ENCODE measurements at regions not wholly inside any gene's neighbourhood (a gene's known extent, or its start where the extent isn't known, plus 50 kb on each side); places are given as distances from the start of the nearest gene placed in this dataset.

DNA sequence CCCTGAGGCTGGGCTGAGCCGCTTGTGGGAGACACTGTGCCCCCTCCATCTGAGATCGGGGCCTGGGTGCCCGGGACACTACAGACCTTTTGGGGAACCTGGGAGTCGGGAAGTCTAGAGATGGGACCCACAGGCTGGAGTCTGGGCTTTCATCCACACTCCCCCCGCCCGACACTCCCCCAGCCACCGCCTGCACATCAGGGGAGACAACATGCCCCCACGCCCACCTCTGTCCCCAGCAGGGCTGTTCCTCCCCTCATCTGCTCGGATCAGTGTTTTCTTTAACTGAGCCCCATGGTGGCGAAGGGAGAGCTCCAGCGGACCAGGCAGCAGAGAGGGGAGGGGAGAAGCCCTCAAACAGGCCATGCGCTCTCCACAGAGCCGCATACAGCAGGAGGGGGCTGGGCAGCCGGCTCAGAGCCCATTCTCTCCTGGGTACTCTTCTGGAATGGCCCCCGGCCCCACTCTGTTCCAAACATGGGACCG lies 174.7 kb downstream of the IGLL1 start:
- DNase-seq, result no peak

GRCh38 chr22:23404689-23405365 lies 175.3 kb downstream of the IGLL1 start:
- no peak for DNase-seq

DNA sequence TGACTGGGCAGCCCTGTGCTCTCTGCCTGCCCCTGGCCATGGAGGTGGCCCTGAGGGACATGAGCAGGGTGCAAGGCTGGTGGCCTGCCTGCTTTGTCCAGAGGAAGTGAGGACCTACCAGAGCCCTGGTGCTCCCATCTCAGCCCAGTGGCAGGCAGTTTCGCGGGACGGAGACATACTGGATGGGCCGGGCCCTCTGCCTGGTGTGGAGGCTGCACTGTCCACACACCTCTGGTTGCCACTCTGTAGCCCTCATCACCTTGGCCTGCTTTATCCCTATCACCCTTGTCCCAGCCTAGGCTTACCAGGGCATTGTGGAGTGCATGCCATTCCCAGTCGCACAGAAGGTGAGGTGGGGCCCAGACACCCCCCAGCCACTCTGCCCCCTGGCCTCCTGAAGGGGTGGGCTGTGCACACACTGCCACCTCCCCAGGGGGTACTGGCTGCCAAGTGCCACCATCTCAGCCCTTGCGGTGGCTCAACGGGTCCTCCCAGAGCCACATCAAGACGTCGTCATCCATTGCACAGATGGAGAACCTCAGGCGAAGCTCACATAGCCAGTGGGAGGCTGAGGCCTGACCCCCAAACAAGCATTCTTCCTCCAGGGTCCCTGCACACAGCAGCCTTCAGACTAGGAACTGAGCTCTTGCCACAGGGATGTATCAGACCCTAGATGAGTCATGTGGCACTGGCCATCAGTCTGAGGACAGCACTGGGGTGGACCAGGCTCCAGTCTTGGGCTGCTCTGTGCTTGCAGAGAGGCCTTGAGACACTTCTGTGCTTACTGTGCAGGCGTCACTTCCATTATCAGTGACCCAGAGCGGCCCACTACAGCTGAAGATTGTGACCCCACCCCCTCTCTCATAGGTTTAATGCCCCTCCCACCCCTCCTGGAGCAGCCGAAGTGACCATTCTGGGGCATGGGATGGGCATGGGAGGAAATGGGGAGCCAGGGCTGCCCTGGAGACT lies 176.1 kb downstream of the IGLL1 start:
- DNase-seq, result no peak

- no peak for DNase-seq
These were observed 176.9 kb downstream of the IGLL1 start for GRCh38 chr22:23403152-23403719.

DNA sequence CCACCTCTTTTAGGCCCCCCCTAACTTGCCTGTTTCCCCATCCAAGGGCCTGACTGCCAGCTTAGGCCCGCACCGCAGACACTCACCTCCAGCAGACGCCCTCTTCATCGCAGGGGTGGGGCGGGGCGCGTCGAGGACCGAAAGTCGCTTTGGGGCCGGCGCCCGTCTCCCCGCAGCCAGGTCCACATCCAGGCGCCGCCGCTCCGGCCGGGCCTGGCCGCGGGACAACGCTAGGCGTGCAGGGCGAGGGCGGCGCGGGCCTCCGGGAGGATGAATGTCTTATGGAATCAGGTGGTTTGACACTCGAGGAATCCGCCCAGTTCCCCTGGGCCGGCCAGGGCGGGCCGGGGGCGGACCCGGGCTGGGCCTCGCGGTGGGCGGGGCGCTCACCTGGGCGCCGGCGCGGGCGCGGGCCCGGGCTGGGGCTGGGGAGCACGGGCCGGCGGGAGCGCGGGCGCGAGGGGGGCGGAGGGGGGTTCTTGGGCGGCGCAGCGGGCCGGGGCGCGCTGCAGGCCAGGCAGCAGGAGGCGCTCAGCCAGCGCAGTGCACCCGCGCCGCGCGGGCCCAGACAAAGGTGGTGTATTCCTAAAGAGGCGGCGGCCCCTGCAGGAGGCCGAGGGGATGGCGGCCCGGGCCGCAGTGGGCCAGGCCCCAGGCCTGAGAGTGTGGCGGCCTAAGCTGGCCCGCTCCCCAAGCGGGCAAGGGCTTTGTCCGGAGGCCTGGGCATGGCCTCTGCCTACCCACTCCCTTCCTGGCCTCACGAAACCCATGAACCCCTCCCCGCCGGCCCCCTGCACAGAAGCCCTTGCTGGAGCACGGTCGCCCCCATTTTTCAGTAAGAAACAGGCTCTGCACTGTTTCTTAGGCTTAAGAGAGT lies 177.6 kb downstream of the IGLL1 start:
- peak; percentile 59 for DNase-seq

GRCh38 chr22:23401910-23402274 lies 178.2 kb downstream of the IGLL1 start:
- DNase-seq, result no peak

- no peak for DNase-seq
These were observed 178.8 kb downstream of the IGLL1 start for GRCh38 chr22:23401111-23401909.

GRCh38 chr22:23400286-23400981 lies 179.7 kb downstream of the IGLL1 start:
- no peak for DNase-seq

DNA sequence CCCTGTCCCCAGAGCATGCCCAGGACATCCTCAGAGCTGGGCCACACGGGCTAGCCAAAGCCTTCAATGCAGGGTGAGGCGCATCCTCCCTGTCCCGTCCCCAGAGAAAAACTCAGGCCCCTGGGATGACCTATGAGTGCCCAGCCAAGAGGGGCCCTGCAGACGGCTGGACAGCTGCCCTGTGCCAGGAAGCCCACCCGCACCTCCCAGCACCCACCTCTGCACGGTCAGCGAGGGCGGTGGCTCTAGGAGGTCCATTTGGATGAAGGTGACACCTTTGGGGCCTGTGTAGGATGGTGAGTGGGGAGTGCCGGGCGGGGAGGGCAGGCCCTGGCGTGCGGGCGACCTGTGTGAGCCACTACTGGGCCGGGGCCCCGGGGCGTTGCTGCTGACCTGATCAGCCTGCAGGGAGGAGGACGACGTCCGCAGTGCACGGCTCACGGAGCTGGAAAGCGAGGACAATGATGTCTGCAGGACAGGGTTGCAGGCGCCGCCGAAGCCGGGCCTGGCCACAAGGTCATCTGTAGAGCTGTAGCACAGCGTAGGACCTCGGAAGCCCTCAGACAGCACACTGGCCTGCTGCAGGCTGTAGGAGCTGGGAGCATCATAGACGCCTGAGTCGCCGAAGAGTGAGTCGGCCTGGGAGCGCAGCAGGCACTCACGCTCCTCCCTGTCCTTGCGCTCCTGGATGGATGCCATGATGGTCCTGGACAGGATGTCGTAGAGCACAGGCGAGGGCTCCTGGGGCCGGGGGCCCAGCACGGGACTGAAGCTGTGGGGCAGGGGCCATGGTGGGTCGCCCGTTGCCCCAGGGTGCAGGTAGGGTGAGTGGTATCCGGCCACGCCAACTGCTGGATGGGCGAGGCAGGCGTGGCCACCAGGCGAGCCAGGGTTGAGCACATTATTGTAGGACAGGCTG lies 180.5 kb downstream of the IGLL1 start:
- no peak for DNase-seq

DNA sequence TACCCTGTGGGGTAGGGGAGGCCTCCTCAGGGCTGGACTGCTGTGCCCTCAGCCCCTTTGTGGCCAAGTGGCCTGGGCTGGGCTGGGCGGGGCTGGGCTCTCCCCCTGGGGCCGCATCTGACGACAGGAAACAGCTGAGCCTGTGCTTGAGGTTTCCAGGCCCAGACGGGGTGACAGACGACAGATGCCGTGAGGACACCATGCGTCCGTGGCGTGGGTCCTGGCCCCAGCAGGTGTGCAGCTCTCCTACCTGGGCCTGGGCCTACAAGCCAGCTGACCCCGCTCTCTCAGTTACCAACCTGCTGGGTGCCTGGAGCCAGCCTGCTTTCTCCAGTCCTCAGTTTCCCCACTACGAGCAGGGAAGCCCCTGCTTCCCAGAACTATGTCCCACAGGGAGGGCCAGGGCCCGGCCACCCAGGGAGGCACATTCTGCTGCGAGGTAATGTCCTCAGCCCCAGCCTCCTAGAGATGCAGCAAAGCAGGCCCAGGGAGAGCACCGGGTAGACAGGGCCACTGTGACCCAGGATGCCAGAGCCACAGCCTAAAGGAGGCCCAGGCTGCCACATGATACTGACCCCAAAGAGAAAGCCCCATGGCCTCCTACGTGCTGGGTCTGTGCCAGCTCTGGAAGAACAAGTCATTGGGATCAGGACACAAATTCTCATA lies 181.3 kb downstream of the IGLL1 start:
- DNase-seq, result no peak

GRCh38 chr22:23397613-23398567 lies 182.2 kb downstream of the IGLL1 start:
- no peak for DNase-seq

- no peak for DNase-seq
These were observed 183.0 kb downstream of the IGLL1 start for GRCh38 chr22:23397008-23397612.

DNA sequence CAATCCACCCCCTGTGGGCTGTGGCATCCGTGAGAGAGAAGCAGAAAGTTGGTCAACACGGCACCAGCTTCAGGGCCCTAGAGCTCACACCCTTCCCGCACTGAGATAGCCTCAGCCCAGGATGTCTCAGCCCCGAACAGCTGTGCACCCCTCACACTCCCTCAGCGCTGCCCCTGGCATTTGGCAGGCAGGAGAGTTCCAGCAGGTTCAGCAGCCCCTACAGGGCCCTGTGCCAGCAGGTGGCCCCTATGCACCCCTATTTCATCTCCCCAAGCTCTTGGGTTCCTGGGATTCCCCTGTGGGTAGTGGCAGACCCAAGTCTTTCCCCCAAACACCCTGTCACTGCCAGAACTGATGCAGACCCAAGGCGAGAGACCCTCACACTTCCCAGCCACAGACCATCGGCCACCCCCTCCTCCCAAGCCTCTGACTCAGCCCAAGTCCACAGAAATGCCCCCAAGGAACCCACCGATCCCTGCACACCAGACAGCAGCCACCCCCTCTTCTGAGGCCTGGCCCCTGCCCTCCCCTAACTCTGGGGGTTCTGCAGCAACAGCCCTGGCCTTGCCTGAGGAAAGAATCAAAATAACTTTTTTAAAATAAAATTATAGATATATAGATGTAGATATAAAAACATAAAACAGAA lies 183.6 kb downstream of the IGLL1 start:
- DNase-seq, result no peak

DNA sequence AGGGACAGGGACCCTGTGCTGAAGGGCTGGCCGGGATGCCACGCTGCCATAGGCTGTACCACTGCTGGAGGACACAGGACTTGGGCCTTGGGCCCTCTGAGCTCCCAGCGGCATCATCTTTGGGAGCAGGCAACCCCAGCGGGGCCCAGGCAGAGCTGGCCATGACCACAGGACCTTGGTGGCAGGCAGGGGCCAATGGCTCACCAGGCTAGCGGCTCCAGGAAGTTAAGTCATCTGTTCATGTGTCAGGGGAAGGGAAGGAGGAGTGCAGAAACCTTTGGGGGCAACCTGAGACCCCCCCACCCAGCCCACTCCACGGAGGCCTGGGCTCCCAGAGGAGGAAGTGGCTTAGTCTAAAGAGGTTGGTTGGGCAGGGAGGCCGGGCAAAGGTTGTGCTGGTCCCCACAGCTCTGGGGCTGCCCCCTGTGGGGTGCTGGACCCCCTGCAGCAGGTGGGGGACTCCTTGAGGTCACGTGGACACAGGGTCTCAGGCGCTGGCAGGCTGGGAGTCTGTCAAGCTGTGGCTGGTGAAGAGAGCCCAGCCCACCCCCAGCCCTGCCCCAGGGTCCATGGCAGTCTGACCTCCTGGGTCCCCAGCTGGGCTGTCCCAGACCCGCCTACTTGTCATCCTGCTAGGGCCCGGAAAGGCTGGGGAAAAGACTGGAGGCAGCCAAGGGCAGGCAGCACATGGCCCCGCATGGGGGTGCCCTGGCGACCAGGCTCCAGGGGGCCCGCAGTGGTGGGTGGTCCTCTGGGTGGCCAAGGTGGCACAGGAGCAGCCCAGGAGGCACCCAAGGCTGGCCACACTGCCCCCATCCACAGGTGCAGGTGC lies 184.3 kb downstream of the IGLL1 start:
- DNase-seq, result no peak

GRCh38 chr22:23394525-23395326 lies 185.4 kb downstream of the IGLL1 start:
- no peak for DNase-seq
